Endothelial cell of umbilical vein (primary cell): ENCODE measurements at regions not wholly inside any gene's neighbourhood (a gene's known extent, or its start where the extent isn't known, plus 50 kb on each side); places are given as distances from the start of the nearest gene placed in this dataset.

ENCODE experiments used
- CTCF ChIP-seq, 2 donors: IDR thresholded peaks; 1 replicate in 1 of 2; 2 replicates in 1 of 2; pipeline ENCODE4 v1.5.1; 2011; ENCODE audit warnings: low read length in 2 of 2, mild to moderate bottlenecking in 2 of 2, moderate library complexity in 2 of 2, control low read depth in 1 of 2, inconsistent platforms in 1 of 2, low read depth in 1 of 2; ENCODE audit not compliant: insufficient read depth in 1 of 2; ENCODE audit errors: extremely low read depth in 1 of 2
- EZH2 ChIP-seq: IDR thresholded peaks from 2 replicates; pipeline ENCODE4 v1.6.1; 2012; ENCODE audit warnings: borderline replicate concordance, low read depth, mild to moderate bottlenecking, moderate library complexity, low read length, inconsistent platforms; ENCODE audit not compliant: severe bottlenecking
- FOS ChIP-seq: IDR thresholded peaks from 2 replicates; pipeline ENCODE4 v1.6.1; 2011; ENCODE audit warnings: mild to moderate bottlenecking, low read length, moderate library complexity, borderline replicate concordance; ENCODE audit not compliant: insufficient read depth
- GATA2 ChIP-seq: IDR thresholded peaks from 2 replicates; pipeline ENCODE4 v1.7.0; 2011; ENCODE audit warnings: low read depth, mild to moderate bottlenecking, moderate library complexity, mixed read lengths, low read length; ENCODE audit not compliant: insufficient read length, insufficient read depth
- JUN ChIP-seq: IDR thresholded peaks from 2 replicates; pipeline ENCODE4 v1.6.1; 2011; ENCODE audit warnings: borderline replicate concordance, low read depth; ENCODE audit not compliant: insufficient read length, insufficient read depth
- MAX ChIP-seq: IDR thresholded peaks from 2 replicates; pipeline ENCODE4 v1.6.1; 2011; ENCODE audit not compliant: insufficient read depth, insufficient read length
- MYC ChIP-seq: IDR thresholded peaks from one replicate; pipeline ENCODE4 v1.6.1; 2011; ENCODE audit warnings: mild to moderate bottlenecking, low read depth, low read length
- POLR2A ChIP-seq: IDR thresholded peaks from 2 replicates; pipeline ENCODE4 v1.6.1; 2012; ENCODE audit warnings: low read depth, mild to moderate bottlenecking, control low read depth, low read length
- POLR2AphosphoS5 ChIP-seq: IDR thresholded peaks from 2 replicates; pipeline ENCODE4 v1.6.1; 2012; ENCODE audit warnings: low read depth, mild to moderate bottlenecking, control low read depth, low read length, moderate library complexity; ENCODE audit not compliant: insufficient read depth

- TF ChIP-seq EZH2, result no peak
- no peak for TF ChIP-seq POLR2A
- no peak for TF ChIP-seq CTCF (IDR thresholded peaks at IDR 0.05; ENCODE audit: extremely low read depth in 1 of 2, insufficient read depth in 1 of 2, low read depth in 1 of 2, low read length in 2 of 2)
- TF ChIP-seq FOS, result no peak
- TF ChIP-seq POLR2AphosphoS5, result no peak
- no peak for TF ChIP-seq GATA2
- no peak for TF ChIP-seq JUN
- no peak for TF ChIP-seq MAX
- no peak for TF ChIP-seq MYC
Measured at GRCh38 chr2:122267947-122268346, 512.5 kb downstream of the TSN start.
